Muscle of back (tissue), 3 donors: ENCODE measurements at regions not wholly inside any gene's neighbourhood (a gene's known extent, or its start where the extent isn't known, plus 50 kb on each side); places are given as distances from the start of the nearest gene placed in this dataset.

Source experiments
- DNase-seq, 3 donors: peaks; one replicate each; pipeline versions ENCODE4 v3.0.0 to v3.0.0-alpha.2; 2013

DNA sequence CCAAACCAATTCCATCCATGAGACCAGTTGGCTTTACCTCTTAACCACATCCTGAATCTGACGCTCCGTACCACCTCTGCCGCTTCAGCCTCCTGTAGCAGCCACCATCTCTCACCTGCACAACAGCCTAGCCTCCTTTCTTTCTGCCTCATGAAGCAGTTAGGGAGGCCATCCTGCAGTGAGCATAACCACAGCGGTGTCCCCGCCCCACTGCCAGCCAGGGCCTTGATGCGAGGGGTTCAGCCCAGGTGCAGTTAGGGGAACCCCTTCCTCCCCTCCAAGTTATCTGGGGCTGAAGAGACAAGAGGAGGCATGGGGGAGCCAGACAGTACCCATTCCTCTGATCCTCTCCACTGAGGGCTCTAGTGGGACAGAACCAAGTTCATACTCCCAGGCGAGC lies 167.0 kb downstream of the C5orf15 start:
- no peak for DNase-seq

DNA sequence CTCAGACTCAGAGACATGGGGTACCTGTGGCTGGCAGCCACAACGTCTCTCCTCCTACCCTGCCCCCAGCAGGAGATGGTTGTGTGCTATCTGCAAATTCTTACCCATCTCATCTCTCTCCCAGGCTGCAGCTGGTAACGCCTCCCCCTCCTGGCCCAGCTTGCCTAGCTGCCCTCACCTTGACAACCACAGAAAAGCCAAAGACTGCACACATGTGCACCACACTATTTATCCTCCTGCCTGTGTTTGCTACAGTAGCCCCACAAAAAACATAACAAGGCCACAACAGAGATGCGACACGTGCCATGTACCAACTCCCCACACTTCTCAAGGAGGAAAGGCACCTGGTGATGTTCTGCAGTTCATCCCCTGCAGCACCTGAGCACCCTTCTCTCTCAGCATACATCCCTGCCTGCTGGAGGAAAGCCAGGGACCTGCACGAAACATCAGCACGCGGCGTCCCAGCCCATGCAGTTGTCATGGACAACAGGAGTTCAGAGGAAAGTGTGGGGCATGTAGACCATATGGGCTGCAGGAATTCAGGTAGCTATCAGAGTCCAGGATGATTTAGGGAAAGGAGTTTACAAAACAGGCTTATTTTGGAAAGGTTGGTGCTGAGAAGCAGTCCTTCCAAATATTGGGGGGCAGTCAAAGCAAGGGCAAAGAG lies 168.7 kb downstream of the C5orf15 start:
- DNase-seq = no peak

DNA sequence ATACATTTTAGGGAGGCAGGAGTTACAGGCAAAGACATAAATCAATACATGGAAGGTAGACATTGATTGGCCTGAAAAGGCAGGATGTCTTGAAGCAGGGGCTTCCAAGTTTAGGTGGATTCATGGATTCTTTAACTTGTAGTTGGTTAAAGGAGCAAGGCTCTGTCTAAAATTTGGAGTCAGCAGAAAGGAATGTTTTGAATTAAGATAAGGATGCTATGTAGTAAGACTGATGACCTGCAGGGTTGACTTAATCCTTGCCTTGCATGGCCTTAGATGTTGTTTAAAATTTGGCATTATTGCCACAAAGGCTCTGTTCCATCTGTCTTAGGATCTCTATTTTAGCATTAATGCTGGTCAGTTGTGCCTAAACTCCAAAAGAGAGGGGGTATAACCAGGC lies 171.3 kb downstream of the C5orf15 start:
- DNase-seq = no peak

DNA sequence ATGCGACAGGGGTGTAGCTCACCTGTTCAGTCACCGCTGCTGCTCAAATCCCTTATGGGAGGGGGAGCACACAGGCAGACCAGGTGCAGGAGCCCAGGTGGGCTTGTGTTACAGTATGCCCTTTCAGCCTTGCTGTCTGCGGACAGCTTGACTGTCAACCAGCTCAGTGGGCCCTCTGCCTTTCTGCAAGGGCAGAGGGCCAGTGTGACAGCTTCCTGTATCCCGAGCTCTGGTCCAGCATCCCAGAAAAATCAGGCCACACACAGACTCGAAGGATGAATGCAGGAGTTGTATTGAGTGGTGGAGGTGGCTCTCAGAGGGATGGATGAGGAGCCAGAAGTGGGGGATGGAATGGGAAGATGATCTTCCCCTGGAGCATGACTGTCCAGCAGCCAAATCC lies 172.2 kb downstream of the C5orf15 start:
- no peak for DNase-seq

DNA sequence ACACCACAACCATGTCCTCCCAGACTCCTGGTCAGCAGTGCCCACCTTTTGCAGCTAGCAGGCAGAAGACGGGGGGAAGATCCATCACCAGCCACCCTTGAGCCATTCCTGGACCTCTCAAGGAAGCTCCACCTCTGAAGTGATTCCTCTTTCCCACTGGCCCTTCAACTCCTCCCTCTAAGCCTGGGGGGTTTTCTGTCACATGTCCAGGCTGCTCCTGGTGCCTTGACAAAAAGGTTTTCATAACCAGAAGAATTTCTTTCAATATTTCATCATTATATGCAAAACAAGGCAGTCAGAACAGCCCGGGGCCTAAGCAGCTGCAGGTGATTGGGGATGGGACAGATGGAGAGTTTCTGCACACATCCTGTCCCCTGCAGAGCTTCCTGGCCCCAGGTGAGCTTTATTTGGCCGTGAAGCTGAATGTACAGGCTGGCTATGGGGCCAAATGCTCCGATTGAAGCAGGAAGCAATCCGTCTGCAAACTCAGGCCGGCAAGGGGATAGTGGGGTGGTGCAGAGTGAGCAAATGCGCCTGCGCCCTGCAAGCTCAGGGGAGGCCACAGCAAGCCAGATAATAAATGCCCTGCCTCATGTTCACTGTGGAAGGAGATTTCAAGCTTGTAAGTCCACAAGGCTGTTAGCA lies 173.5 kb downstream of the C5orf15 start:
- no peak for DNase-seq

DNA sequence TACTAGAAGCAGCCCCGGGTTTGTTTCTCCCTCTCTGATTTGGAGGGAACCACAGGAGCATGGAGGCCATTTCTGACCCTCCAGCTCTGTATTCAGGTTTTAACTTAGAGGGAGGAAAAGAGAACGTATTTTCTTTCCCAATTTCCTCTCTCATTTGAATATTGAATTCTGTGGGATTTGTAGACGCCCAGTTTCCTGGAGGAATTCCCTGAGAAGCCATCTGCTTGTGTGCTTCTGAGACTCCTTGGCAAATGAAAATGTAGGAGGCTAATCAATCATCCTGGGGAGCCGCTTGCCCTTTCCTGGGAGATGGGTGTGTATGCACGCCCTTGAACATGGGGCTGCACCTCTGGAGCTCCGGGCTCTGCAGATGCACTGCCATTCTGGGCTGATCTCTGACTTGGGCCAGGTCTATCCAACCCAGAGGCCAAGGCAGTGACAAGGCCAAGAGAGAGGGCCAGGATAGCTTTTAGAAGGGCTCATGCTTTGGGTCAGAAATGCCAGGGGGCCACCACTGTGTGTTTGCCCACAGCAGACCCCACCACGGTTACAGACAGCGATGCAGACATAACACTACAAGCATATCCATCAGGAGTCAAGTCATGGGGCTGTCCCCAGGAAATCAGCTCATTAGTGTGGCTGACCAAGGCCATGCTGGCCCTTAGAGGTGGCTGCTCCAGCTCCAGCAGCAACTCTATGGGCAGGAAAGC lies 174.5 kb downstream of the C5orf15 start:
- no peak for DNase-seq

DNA sequence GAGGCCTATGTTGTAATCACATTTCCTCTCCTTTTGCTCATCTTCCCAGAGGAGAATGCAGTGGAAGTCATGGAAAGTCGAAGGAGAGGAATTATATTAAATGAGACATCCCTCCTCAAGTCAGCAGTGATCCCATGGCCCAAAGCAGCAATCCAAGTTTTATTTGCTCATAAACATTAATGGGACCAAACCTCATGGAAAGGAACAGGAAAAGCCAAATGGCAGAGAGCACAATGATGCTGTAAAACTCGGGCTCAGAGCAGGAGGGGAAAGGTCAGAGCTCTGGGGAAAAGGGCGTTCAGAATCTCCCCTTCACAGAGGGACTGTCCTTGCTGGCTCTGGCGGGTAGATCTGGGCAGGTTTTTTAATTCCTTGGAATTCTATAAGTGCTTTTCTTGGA lies 175.8 kb downstream of the C5orf15 start:
- peak in 1 of 3 donors; percentile 35 for DNase-seq

DNA sequence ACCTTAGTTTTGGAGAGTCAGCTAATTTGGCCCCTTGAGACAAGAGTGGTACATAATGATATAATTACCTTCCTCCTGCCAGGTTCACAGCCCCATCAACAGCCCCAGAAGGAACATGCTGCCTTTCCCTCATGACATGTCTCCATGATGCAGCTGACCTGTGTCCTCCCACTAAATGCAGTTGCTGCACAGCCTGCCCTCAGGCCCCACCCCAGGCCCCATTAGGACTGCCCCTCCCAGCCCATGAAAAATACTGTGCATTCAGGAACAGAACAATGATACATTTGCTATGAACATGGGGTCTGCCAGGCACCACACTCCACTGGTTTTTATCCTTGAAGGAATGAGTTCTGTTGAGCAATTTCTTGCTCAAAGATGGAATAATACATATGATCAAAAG lies 176.4 kb downstream of the C5orf15 start:
- no peak for DNase-seq

DNA sequence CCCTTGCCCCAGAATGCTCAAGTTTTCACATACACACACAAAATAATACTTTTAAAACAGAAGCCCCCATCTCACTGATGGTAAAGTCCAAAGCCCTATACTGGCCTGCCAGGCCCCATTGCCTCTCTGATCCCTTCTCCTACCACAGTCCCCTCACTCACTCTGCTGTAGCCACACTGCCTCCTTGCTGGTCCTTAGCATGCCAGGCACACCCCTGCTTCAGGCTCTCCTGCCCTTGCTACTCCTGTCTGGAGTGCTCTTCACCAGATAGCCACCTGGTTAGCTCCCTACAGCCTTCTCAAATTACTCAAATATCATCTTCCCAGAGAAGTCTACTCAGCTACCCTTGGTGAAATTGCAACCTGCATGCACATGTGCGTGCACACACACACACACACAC lies 177.5 kb downstream of the C5orf15 start:
- no peak for DNase-seq

DNA sequence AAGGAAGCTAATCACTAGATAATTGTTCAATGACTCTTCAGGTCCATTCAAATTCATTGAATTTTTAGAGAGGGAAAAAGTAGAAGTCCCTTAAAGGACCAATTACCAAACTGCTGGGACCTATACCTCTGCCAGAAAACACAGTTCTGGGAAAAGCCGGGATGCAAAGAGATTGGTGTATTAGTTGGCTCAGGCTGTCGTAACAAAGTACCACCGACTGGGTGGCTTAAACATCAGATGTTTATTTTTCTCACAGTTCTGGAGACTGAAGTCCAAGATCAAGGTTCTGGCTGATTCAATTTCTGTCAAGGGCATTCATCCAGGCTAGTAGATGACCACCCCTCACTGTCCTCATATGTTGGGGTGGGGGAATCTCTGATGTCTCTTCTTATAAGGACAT lies 177.1 kb upstream of the FSTL4 start:
- DNase-seq = no peak

DNA sequence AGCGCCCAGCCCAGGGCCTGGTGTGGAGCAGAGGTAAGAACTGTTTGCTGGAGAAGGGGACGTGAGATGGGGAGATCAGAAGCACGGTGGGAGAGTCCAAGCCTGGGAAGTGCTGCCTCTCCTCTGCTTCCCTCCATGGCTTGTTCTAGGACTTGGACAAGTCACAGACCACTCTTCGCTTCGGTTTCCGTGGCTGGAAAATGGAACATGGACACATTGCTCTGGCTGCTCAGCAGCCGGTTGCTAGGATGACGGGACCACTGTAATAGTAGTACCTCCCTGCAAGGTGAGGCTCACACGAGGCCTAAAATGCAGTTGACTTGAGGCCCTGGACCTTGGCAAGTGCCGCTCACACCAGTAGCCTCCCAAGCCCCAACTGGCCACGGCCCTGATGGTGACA lies 175.8 kb upstream of the FSTL4 start:
- DNase-seq = no peak

DNA sequence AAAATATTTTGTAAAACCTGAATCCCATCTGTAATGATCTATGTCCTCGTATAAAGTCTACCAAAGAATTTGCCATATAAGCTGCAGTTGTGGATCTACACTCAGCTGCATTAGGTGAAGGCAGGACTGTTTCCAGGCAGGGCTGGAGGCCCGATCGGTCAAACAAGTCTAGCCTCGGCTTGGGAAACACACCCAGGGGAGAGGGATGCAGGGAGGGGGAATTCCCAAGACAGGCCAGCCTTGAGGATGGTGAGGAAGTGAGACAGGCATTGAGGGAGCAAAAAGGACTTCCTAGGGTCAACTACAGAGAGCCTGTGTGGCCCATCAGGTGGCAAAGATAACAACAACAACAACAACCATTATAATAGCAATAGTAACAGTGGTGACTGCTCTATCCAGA lies 174.1 kb upstream of the FSTL4 start:
- no peak for DNase-seq

DNA sequence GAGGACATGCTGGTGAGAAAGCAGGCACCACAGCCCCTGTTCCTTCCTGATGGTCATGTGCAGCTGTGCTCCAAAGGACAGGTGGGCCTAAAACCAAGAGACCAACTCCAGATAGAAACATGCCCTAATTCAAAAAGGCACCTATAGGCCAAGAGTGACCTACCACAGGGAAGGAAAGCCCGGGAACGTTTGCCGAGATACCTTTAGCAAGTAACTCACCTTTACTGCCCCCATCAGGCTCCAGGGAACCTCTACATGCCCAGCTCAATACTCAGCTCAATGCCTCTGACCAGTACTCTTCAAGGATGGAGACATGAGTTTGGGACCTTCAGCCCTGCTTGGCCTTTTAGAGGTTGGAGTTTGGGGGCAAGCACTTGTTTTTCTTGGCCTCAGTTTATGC lies 172.8 kb upstream of the FSTL4 start:
- no peak for DNase-seq

DNA sequence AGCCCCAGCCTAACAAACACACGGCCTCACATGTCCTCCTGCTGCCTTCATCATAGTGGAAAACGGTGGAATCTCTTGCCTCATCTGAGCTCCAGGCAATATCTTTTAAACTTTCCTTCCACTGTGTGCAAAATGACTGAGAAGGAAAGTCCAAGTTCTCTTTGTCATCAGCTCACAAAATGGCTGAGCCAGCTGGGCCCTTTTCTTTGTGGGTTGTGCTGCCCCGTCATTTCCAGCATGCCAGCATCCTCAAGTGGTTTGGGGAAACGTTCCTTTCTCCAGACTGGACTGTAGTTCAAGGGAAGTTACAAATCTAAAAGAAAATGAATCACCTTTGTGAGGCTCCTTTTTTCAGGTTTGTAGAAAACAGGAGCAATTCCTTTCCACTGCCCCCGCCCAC lies 171.1 kb upstream of the FSTL4 start:
- DNase-seq = no peak

DNA sequence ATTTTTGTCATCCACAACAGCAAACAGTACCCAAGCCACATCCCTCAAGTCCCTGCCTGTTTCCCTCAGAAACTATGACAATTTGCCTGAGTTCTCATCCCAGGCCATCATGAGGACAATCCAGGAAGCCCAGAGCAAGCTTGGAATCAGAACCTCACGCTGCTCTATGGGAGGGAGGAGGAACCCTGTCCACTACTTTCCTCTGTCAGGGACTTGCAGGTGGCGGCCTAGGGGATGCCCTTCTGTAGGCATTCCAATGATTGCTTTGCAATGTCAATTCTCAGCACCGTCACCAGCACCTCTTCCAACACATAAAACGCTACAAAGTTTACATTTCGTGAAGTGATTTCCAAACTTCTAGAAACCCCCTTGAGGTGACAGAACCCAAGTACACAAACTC lies 170.4 kb upstream of the FSTL4 start:
- DNase-seq = no peak

DNA sequence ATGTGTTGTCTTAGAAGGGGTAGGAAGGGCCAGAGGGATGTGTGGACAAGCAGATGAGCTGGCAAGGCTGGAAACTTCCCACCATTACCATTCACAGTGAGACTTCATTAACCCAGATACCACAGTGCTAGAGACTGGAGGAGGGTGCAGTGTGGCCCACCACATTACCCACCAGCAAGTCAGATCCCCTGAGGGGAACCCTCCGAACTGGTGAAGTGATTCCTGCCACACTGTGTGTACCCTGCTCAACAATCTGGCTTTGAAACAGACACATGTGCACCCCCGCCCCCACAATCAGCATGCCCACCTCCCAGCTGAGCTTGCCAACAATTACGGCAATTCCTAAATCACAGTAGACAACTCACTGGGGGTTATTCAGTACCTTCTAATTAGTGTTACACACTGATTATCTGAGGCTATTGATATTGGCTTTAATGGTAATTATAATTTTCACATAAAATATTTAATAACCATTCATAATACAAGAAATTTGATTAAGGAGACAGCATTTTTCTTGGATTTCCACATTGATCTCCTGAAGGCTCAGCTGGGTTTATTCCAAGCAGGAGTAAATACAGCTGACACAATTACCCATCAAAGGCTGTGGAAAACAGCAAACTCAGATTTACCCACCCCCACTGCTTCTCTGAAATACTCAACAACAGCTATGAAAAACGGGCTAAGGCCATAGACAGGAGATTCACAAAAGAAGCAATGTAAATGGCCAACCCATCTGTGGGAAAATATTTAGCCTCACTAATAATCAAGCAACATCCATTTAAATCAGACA lies 169.3 kb upstream of the FSTL4 start:
- no peak for DNase-seq

DNA sequence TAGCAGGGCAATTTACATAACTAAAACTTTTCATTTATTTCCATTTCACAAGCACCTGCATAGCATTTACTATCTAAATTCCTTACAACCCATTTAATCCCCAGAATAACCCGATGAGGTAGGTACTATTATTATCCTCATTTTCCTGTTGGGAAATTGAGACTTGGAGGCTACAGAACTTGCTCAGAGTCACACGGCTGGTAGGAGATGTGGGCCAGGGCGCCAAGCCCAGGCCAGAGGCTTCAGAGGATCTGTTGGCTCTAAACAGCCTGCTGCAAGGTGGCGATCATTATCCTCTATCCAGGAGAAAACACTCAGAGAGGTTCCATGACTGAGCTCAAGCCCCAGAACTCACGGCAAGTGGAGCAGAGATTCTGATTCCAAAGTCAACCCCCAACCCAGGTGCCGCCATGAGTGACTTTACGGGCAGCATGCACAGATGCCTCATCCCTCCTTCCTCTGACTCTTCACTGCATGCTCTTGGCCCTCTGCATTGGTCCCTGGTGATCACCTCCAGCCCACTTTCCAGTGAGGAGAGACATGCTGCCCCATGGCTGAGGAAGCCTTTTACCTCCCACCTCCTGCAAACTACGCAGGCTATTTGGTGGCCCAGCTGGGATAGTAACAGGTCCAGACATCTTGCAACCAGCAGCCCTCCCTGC lies 168.4 kb upstream of the FSTL4 start:
- no peak for DNase-seq

DNA sequence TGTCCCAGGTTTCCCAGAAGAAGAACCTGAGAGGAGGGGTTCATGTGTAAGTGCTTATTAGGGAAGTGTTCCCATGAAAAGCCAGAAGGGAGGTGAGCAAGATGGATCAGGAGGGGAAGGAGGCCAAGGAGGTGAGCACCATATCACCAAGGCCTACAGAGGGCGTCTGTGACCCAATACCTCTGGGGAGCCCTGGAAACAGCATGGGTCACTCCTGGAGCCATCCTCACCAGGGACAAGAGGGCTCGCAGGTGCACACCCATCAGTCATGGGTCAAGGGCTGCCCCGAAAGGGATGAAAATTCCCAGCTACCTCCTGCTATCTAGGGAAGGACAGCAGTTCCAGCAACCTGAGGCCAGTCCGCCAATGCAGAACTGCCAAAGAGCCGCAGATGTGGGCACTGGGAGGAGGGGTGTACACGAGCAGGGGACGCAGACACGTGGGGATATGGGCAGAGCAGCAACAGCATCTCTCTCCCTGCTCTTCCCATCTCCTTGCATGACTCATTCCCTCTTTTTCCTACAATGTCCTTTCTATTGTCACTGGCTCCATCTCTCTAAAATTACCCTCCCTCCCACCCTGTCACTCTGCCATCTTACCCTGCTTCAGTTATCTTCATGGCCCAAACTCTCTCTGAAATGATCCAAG lies 167.6 kb upstream of the FSTL4 start:
- DNase-seq = no peak

DNA sequence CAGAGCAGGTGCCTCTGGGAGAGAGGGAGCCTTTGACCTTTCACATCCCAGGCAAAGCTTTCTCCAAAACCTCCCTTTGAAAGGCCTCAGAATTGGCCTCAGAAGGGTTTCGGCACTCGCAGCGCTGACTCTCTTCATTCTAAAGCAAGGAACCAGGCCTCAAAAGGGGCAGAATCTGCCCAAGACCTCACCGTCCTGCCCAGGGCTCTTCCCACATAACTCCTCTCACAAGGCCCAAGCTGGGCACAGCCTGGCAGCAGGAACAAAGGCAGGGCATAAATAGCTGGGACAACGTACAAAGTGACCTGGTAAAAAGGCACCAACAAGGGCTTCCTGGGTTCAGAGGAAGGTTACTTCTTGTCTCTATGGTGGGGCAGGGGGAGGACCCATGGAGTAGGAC lies 166.3 kb upstream of the FSTL4 start:
- no peak for DNase-seq

DNA sequence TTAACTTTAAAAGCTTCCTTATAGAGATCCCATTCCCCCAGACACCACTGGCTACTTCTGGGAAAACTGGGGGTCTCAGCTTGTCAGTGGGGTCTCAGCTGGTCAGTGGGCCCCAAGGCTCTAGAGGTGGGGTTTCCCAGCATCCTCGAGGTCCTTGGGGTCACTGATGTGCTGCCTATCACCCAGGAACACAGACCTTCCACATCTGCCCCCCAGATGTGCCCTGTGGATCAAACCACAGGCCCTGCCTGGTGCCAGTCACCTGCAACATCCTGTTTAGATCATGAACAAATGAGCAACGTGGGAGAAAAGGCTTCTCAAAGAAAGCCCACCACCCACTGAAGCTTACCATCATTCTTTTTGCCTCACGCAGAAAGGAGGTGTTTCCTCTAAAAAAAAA lies 165.6 kb upstream of the FSTL4 start:
- DNase-seq = no peak

DNA sequence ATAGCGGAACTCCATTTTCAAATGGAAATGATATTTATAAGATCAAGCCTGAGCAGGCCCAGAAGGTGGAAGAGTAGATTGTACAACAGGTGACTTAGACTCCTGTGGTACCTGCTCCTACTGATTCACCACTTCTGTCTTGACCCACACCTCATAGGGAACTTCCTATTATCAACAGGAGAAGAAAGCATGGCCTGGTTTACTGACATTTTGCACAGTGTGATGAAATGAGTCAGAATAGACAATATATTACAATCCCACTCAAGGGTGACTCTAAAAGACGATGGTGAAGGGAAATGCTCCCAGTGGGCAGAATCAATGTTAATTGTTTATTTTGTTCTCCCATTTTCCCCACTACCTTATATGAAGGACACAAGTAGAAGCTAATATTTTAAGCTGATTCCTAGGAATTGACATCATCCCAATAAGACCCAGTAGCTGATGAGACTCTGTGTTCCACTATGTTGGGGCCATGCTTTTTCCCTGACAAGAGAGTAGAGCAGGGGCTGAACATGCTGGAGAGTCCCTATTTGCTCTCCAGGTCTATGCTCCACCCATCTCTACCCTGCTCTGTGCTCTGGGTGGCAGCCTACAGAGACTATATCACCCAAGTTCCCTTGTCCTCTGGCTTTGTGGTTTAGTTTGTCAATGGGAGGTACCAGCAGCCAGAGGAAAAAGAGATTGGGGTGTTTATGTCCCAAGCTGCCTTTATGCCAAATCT lies 163.4 kb upstream of the FSTL4 start:
- no peak for DNase-seq
